SK-N-SH treated with all-trans-retinoic acid at 6 μM for 48 hours (cell line): ENCODE measurements at regions not wholly inside any gene's neighbourhood (a gene's known extent, or its start where the extent isn't known, plus 50 kb on each side); places are given as distances from the start of the nearest gene placed in this dataset.

Experiments
- CSDC2 ChIP-seq: fragments of 250-450 bp; sonication (Bioruptor Pico); IDR thresholded peaks from 2 replicates; pipeline ENCODE4 v1.5.0; 2020; ENCODE audit warnings: mild to moderate bottlenecking, moderate library complexity
- CSRNP3 ChIP-seq: fragments of 250-450 bp; sonication (Bioruptor Pico); IDR thresholded peaks from 2 replicates; pipeline ENCODE4 v1.5.1; 2021; ENCODE audit warnings: mild to moderate bottlenecking, moderate library complexity
- PATZ1 ChIP-seq: fragments of 250-450 bp; sonication (Bioruptor Pico); IDR thresholded peaks from 2 replicates; pipeline ENCODE4 v1.8.0; 2020; ENCODE audit warnings: mild to moderate bottlenecking, moderate library complexity, borderline replicate concordance
- TOX ChIP-seq: fragments of 250-450 bp; sonication (Bioruptor Pico); IDR thresholded peaks from 2 replicates; pipeline ENCODE4 v1.8.0; 2021; ENCODE audit warnings: mild to moderate bottlenecking, moderate library complexity, borderline replicate concordance

- TF ChIP-seq CSRNP3 (CRISPR knock-in tag) (no peak), PATZ1 (CRISPR knock-in tag) (no peak), TOX (CRISPR knock-in tag) (no peak), CSDC2 (CRISPR knock-in tag) (no peak)
Observed at GRCh38 chr14:40855343-40855742, 751.3 kb upstream of the LRFN5 start.
